ENCODE measurements at regions not wholly inside any gene's neighbourhood (a gene's known extent, or its start where the extent isn't known, plus 50 kb on each side); places are given as distances from the start of the nearest gene placed in this dataset.

DNA sequence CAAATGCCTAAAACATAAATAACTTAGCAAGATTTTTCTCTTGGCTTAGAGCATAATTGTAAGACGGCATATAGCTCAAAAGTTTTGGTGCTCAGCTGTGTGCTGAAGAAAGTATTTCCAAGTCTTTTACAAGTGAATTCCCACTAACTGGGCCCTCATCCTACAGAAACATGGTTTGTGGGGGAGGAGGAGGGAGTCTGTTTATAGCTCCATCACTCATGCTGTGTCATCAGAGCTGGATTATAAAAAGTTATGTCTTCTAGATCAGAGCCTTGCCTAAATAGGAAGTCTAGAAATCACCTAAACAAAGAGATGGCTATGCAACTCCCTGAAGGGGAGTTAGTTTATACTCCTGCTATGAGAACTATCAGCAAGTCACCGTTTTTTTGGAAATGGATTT, 65.9 kb upstream of the OTOGL start:
- TF ChIP-seq, protein P1, sequence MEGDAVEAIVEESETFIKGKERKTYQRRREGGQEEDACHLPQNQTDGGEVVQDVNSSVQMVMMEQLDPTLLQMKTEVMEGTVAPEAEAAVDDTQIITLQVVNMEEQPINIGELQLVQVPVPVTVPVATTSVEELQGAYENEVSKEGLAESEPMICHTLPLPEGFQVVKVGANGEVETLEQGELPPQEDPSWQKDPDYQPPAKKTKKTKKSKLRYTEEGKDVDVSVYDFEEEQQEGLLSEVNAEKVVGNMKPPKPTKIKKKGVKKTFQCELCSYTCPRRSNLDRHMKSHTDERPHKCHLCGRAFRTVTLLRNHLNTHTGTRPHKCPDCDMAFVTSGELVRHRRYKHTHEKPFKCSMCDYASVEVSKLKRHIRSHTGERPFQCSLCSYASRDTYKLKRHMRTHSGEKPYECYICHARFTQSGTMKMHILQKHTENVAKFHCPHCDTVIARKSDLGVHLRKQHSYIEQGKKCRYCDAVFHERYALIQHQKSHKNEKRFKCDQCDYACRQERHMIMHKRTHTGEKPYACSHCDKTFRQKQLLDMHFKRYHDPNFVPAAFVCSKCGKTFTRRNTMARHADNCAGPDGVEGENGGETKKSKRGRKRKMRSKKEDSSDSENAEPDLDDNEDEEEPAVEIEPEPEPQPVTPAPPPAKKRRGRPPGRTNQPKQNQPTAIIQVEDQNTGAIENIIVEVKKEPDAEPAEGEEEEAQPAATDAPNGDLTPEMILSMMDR (IDR thresholded peaks at IDR 0.05 in 4 of 5, conservative IDR thresholded peaks at IDR 0.05 in 1 of 5) = no peak
- no peak for TF ChIP-seq POLR2A (IDR thresholded peaks at IDR 0.05)

Data from gastrocnemius medialis (tissue), 4 donors.